Femur (tissue), 1 donor: ENCODE measurements at regions not wholly inside any gene's neighbourhood (a gene's known extent, or its start where the extent isn't known, plus 50 kb on each side); places are given as distances from the start of the nearest gene placed in this dataset.
"Not testable (repeated sequence)": the region's sequence is repeated elsewhere in the genome, so short reads cannot be mapped to it uniquely, and the experiment has no call there.

Experiments
- DNase-seq: peaks from one replicate; pipeline ENCODE4 v3.0.0-alpha.2; 2017

GRCh38 chr16:16563962-16564361, 185.0 kb downstream of the NPIPA7 start:
- not testable (repeated sequence) for DNase-seq

GRCh38 chr16:16565326-16565725, 186.4 kb downstream of the NPIPA7 start:
- DNase-seq: not testable (repeated sequence)

GRCh38 chr16:16570055-16570454, 191.1 kb downstream of the NPIPA7 start:
- not testable (repeated sequence) for DNase-seq

GRCh38 chr16:16570874-16571273, 191.9 kb downstream of the NPIPA7 start:
- DNase-seq: not testable (repeated sequence)

GRCh38 chr16:16572130-16572774, 193.3 kb downstream of the NPIPA7 start:
- DNase-seq: not testable (repeated sequence)

- DNase-seq: not testable (repeated sequence)
Observed at GRCh38 chr16:16577062-16577461, 198.1 kb downstream of the NPIPA7 start.

GRCh38 chr16:16578701-16579100, 199.8 kb downstream of the NPIPA7 start:
- no peak for DNase-seq

- not testable (repeated sequence) for DNase-seq
Observed at GRCh38 chr16:16582916-16583315, 204.0 kb downstream of the NPIPA7 start.

- DNase-seq: not testable (repeated sequence)
Observed at GRCh38 chr16:16586073-16586651, 207.2 kb downstream of the NPIPA7 start.

- not testable (repeated sequence) for DNase-seq
Observed at GRCh38 chr16:16586969-16587368, 208.0 kb downstream of the NPIPA7 start.

- not testable (repeated sequence) for DNase-seq
Observed at GRCh38 chr16:16588436-16588835, 209.5 kb downstream of the NPIPA7 start.

- not testable (repeated sequence) for DNase-seq
Observed at GRCh38 chr16:16590654-16591318, 211.8 kb downstream of the NPIPA7 start.

- DNase-seq: not testable (repeated sequence)
Observed at GRCh38 chr16:16593156-16593863, 214.4 kb downstream of the NPIPA7 start.

GRCh38 chr16:16595029-16595718, 216.2 kb downstream of the NPIPA7 start:
- DNase-seq: not testable (repeated sequence)

GRCh38 chr16:16601239-16601638, 222.3 kb downstream of the NPIPA7 start:
- DNase-seq: not testable (repeated sequence)

- not testable (repeated sequence) for DNase-seq
Observed at GRCh38 chr16:16607401-16608082, 228.6 kb downstream of the NPIPA7 start.

- not testable (repeated sequence) for DNase-seq
Observed at GRCh38 chr16:16609627-16610026, 230.7 kb downstream of the NPIPA7 start.

GRCh38 chr16:16610389-16610967, 231.5 kb downstream of the NPIPA7 start:
- DNase-seq: not testable (repeated sequence)

GRCh38 chr16:16613212-16613611, 234.3 kb downstream of the NPIPA7 start:
- not testable (repeated sequence) for DNase-seq

- DNase-seq: not testable (repeated sequence)
Observed at GRCh38 chr16:16614484-16614883, 235.5 kb downstream of the NPIPA7 start.

- DNase-seq: not testable (repeated sequence)
Observed at GRCh38 chr16:16618963-16619465, 240.1 kb downstream of the NPIPA7 start.
